ENCODE measurements at regions not wholly inside any gene's neighbourhood (a gene's known extent, or its start where the extent isn't known, plus 50 kb on each side); places are given as distances from the start of the nearest gene placed in this dataset.

DNA sequence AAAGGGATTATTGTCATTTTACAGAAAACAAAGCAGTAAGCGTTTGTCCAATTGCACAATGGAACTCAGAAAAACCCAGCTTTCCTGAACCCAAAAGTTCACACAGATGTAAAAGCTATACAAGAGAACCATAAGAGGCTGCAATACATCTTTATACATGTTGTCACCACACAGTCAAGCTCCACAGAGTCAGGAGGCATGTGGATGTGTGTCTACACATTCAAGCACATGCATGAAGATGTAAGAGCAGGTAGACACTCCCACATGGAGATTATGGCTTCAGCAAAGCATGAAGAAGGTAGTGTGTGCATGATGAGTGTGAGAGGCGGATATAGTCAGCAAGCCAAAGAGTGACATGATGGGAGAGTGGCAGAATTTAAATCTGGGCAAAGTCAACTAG, 124.7 kb upstream of the THBS1 start:
- Histone ChIP-seq H4K91ac (replicated peaks; ENCODE audit: insufficient read length, low read length) (no peak overlapping the region), H3K4me3 (ENCODE audit: extremely low read depth in 1 of 4, insufficient read depth in 2 of 4, low read depth in 3 of 4, low read length in 4 of 4) (no peak overlapping the region), H3K4ac (replicated peaks; ENCODE audit: insufficient read length, low read depth, low read length) (no peak overlapping the region), H3K79me2 (ENCODE audit: control insufficient read depth in 1 of 2, insufficient read depth in 2 of 2, low read length in 2 of 2) (no peaks in the 10 kb centered on the region), H4K8ac (ENCODE audit: extremely low read depth, insufficient read depth, low read length) (no peak overlapping the region), H3K23ac (ENCODE audit: insufficient read length) (no peak overlapping the region), H3K36me3 (ENCODE audit: control insufficient read depth in 2 of 4, insufficient read depth in 4 of 4, low read length in 3 of 4) (no peaks in the 10 kb centered on the region), H3K56ac (replicated peaks; ENCODE audit: insufficient read length, low read depth, low read length) (no peak overlapping the region), H2BK120ac (replicated peaks; ENCODE audit: low read depth, low read length) (no peak overlapping the region), H4K5ac (ENCODE audit: insufficient read length, low read depth, low read length) (no peak overlapping the region), H2AK5ac (ENCODE audit: low read depth, low read length) (no peak overlapping the region), H3K4me1 (replicated peaks in 1 of 4; ENCODE audit: control insufficient read depth in 3 of 4, insufficient read depth in 4 of 4, low read length in 3 of 4) (no peaks in the 10 kb centered on the region), H2BK20ac (ENCODE audit: low read length) (no peak overlapping the region), H3K18ac (ENCODE audit: extremely low read depth, low read length) (no peak overlapping the region), H3K27me3 (replicated peaks in 1 of 4; ENCODE audit: control insufficient read depth in 3 of 4, extremely low read depth in 1 of 4, insufficient read depth in 3 of 4, low read length in 3 of 4) (no peaks in the 10 kb centered on the region), H4K20me1 (replicated peaks in 1 of 2; ENCODE audit: control insufficient read depth in 1 of 2, insufficient read depth in 2 of 2, low read length in 2 of 2) (no peaks in the 10 kb centered on the region), H3K23me2 (ENCODE audit: low read depth, low read length) (no peaks in the 10 kb centered on the region), H2BK15ac (ENCODE audit: low read length) (no peak overlapping the region), H2AFZ (ENCODE audit: low read length) (no peak overlapping the region), H2BK12ac (ENCODE audit: low read depth, low read length) (no peak overlapping the region), H3K14ac (ENCODE audit: insufficient read length) (no peak overlapping the region), H3K79me1 (ENCODE audit: low read depth, low read length) (no peaks in the 10 kb centered on the region), H2BK5ac (ENCODE audit: low read depth, low read length) (no peak overlapping the region), H3K9me3 (ENCODE audit: insufficient read depth in 2 of 2, low read depth in 1 of 2, low read length in 1 of 2) (no peaks in the 10 kb centered on the region), H3K27ac (ENCODE audit: low read depth, low read length) (no peak overlapping the region), H3K9ac (replicated peaks in 1 of 4; ENCODE audit: extremely low read depth in 1 of 4, low read depth in 3 of 4, low read length in 3 of 4) (no peak overlapping the region), H3K4me2 (ENCODE audit: insufficient read depth in 1 of 2, low read depth in 2 of 2, low read length in 2 of 2) (no peak overlapping the region)
- DNase-seq (ENCODE audit: low read depth in 1 of 2, low spot score in 2 of 2) (no peak), FAIRE-seq (no peak)
- CTCF ChIA-PET (ENCODE audit: partially characterized antibody): interaction anchor here (0.6 to 1.7 kb wide), 3 partner anchors 10 to 757 kb away, joined by 3 read pairs; no protein-coding TSS in a partner anchor
- no peak for TF ChIP-seq ASH2L (IDR thresholded peaks at IDR 0.05; ENCODE audit: low read length)
- TF ChIP-seq SIX5 (IDR thresholded peaks at IDR 0.05; ENCODE audit: low read depth, low read length): no peak
- no peak for TF ChIP-seq POLR2A (IDR thresholded peaks at IDR 0.05; ENCODE audit: control extremely low read depth in 1 of 2, low read depth in 2 of 2, low read length in 2 of 2)
- TF ChIP-seq, protein P1, sequence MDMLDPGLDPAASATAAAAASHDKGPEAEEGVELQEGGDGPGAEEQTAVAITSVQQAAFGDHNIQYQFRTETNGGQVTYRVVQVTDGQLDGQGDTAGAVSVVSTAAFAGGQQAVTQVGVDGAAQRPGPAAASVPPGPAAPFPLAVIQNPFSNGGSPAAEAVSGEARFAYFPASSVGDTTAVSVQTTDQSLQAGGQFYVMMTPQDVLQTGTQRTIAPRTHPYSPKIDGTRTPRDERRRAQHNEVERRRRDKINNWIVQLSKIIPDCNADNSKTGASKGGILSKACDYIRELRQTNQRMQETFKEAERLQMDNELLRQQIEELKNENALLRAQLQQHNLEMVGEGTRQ (IDR thresholded peaks at IDR 0.05; ENCODE audit: low read length): no peak
- TF ChIP-seq TAF1 (IDR thresholded peaks at IDR 0.05; ENCODE audit: low read depth, low read length): no peak
- TF ChIP-seq SUZ12 (IDR thresholded peaks at IDR 0.05; ENCODE audit: low read length): no peak
- no peak for TF ChIP-seq RFX5 (IDR thresholded peaks at IDR 0.05; ENCODE audit: borderline replicate concordance, low read depth, low read length)
- TF ChIP-seq MAFK (IDR thresholded peaks at IDR 0.05; ENCODE audit: low read depth, low read length): no peak
- no peak for TF ChIP-seq EP300 (IDR thresholded peaks at IDR 0.05; ENCODE audit: borderline replicate concordance in 1 of 2, low read depth in 2 of 2, low read length in 2 of 2)
- TF ChIP-seq RXRA (IDR thresholded peaks at IDR 0.05; ENCODE audit: insufficient read depth, low read depth, low read length): no peak
- TF ChIP-seq GABPA (IDR thresholded peaks at IDR 0.05; ENCODE audit: borderline replicate concordance, insufficient read depth, low read length): no peak
- no peak for TF ChIP-seq BACH1 (IDR thresholded peaks at IDR 0.05; ENCODE audit: low read length)
- POLR2A ChIA-PET (ENCODE audit: partially characterized antibody): no interaction called here
- WGBS, 2 experiments (ENCODE audit: extremely low coverage in 1 of 2, insufficient coverage in 1 of 2, insufficient read length in 1 of 2, insufficient replicate concordance in 2 of 2, low coverage in 1 of 2, low lambda C conversion rate in 2 of 2, missing lambda C conversion rate in 1 of 2): 88% methylated on average over 2 of the region's 2 CpGs; no CpG with 5 or more reads in 1 of the 2 experiments
